Smooth muscle cell (in vitro differentiated cells): ENCODE measurements at regions not wholly inside any gene's neighbourhood (a gene's known extent, or its start where the extent isn't known, plus 50 kb on each side); places are given as distances from the start of the nearest gene placed in this dataset.

ENCODE experiments used
- DNase-seq: peaks from one replicate; lab custom pipeline; 2025; ENCODE audit not compliant: unreplicated experiment; lab: John Stamatoyannopoulos, UW
- H2AFZ ChIP-seq: fragments of 200-600 bp; sonication (generic); 2 replicates; pipeline ENCODE4 v1.6.0; 2016; ENCODE audit warnings: antibody characterized with exemption, low read depth, mild to moderate bottlenecking
- H3F3A ChIP-seq: fragments of 200-600 bp; sonication (generic); 2 replicates; pipeline ENCODE4 v1.6.0; 2017; ENCODE audit warnings: antibody characterized with exemption, low read depth
- H3K27ac ChIP-seq: fragments of 200-600 bp; sonication (generic); 2 replicates; pipeline ENCODE4 v1.5.1; 2016; ENCODE audit warnings: low read depth, mild to moderate bottlenecking
- H3K27me3 ChIP-seq: fragments of 200-600 bp; sonication (generic); 2 replicates; pipeline ENCODE4 v1.6.1; 2016; ENCODE audit warnings: low read depth, mild to moderate bottlenecking
- H3K36me3 ChIP-seq: fragments of 200-600 bp; sonication (generic); 2 replicates; pipeline ENCODE4 v1.5.1; 2016; ENCODE audit warnings: low read depth
- H3K4me1 ChIP-seq: fragments of 200-600 bp; sonication (generic); 2 replicates; pipeline ENCODE4 v1.5.1; 2016; ENCODE audit warnings: low read depth
- H3K4me2 ChIP-seq: fragments of 200-600 bp; sonication (generic); 2 replicates; pipeline ENCODE4 v1.6.0; 2016; ENCODE audit warnings: mild to moderate bottlenecking
- H3K4me3 ChIP-seq: fragments of 200-600 bp; sonication (generic); 2 replicates; pipeline ENCODE4 v1.5.1; 2016; ENCODE audit warnings: mild to moderate bottlenecking
- H3K79me2 ChIP-seq: fragments of 200-600 bp; sonication (generic); 2 replicates; pipeline ENCODE4 v1.6.0; 2016; ENCODE audit warnings: low read depth, mild to moderate bottlenecking
- H3K9ac ChIP-seq: fragments of 200-600 bp; sonication (generic); 2 replicates; pipeline ENCODE4 v1.6.0; 2016; ENCODE audit warnings: low read depth
- H3K9me3 ChIP-seq: fragments of 200-600 bp; sonication (generic); replicated peaks from 2 replicates; pipeline ENCODE4 v1.5.1; 2016; ENCODE audit warnings: low read depth
- H4K20me1 ChIP-seq: fragments of 200-600 bp; sonication (generic); 2 replicates; pipeline ENCODE4 v1.6.0; 2016; ENCODE audit warnings: low read depth
- CTCF ChIP-seq: fragments of 200-600 bp; sonication (generic); IDR thresholded peaks from 2 replicates; pipeline ENCODE4 v1.5.1; 2017; ENCODE audit warnings: borderline replicate concordance, mild to moderate bottlenecking, antibody characterized with exemption; ENCODE audit not compliant: insufficient read depth, poor library complexity, severe bottlenecking
- WGBS: methylation state at CpG from one replicate; pipeline ENCODE4 v1.1.7; 2016; ENCODE audit warnings: low lambda C conversion rate; 5-methylcytosine and 5-hydroxymethylcytosine counted together

GRCh38 chr14:100467046-100467750 lies 120.0 kb downstream of the BEGAIN start:
- H3K4me2 ChIP-seq = no peak overlapping the region
- H3K4me1 ChIP-seq = peaks cover 6% of the 10 kb centered on the region
- H3K36me3 ChIP-seq = no peaks in the 10 kb centered on the region
- no peaks in the 10 kb centered on the region for H3K9me3 ChIP-seq
- no peak overlapping the region for H3K9ac ChIP-seq
- DNase-seq = no peak
- H2AFZ ChIP-seq = no peak overlapping the region
- no peaks in the 10 kb centered on the region for H3F3A ChIP-seq
- TF ChIP-seq CTCF = no peak
- WGBS = 92% methylated on average over 11 of the region's 11 CpGs
- no peak overlapping the region for H3K27ac ChIP-seq
- H3K27me3 ChIP-seq = peaks cover 3% of the 10 kb centered on the region
- H4K20me1 ChIP-seq = peaks cover 40% of the 10 kb centered on the region
- no peak overlapping the region for H3K4me3 ChIP-seq
- no peaks in the 10 kb centered on the region for H3K79me2 ChIP-seq

GRCh38 chr14:100467939-100468338 lies 119.3 kb downstream of the BEGAIN start:
- Histone ChIP-seq H3K4me3 (no peak overlapping the region), H3K9me3 (no peaks in the 10 kb centered on the region), H3K4me1 (peaks cover 6% of the 10 kb centered on the region), H3K4me2 (no peak overlapping the region), H3K36me3 (no peaks in the 10 kb centered on the region), H2AFZ (no peak overlapping the region), H3K27me3 (no peaks in the 10 kb centered on the region), H3K27ac (no peak overlapping the region), H3K9ac (no peak overlapping the region), H3F3A (no peaks in the 10 kb centered on the region), H3K79me2 (no peaks in the 10 kb centered on the region), H4K20me1 (peaks cover 47% of the 10 kb centered on the region)
- WGBS = 92% methylated on average over 17 of the region's 17 CpGs
- DNase-seq = no peak
- no peak for TF ChIP-seq CTCF

- H3K9ac ChIP-seq = no peak overlapping the region
- peaks cover 6% of the 10 kb centered on the region for H3K4me1 ChIP-seq
- H3K36me3 ChIP-seq = no peaks in the 10 kb centered on the region
- peaks cover 46% of the 10 kb centered on the region for H4K20me1 ChIP-seq
- H3K27ac ChIP-seq = no peak overlapping the region
- TF ChIP-seq CTCF = no peak
- no peaks in the 10 kb centered on the region for H3K79me2 ChIP-seq
- WGBS = 86% methylated on average over 9 of the region's 9 CpGs
- no peak for DNase-seq
- H3K27me3 ChIP-seq = no peaks in the 10 kb centered on the region
- H3K4me2 ChIP-seq = no peak overlapping the region
- no peaks in the 10 kb centered on the region for H3K9me3 ChIP-seq
- H3K4me3 ChIP-seq = no peak overlapping the region
- H2AFZ ChIP-seq = no peak overlapping the region
- no peaks in the 10 kb centered on the region for H3F3A ChIP-seq
These were observed 118.7 kb downstream of the BEGAIN start for GRCh38 chr14:100468557-100468956.
